GM12891 (cell line): ENCODE measurements at regions not wholly inside any gene's neighbourhood (a gene's known extent, or its start where the extent isn't known, plus 50 kb on each side); places are given as distances from the start of the nearest gene placed in this dataset.

ENCODE experiments used
- PAX5 ChIP-seq: IDR thresholded peaks from 2 replicates; pipeline ENCODE4 v1.6.1; 2011; ENCODE audit warnings: low read length, moderate library complexity, mild to moderate bottlenecking; ENCODE audit not compliant: insufficient read depth, severe bottlenecking
- POLR2A ChIP-seq: IDR thresholded peaks from 2 replicates; pipeline ENCODE4 v1.6.1; 2011; ENCODE audit warnings: low read depth, low read length, control low read depth
- POLR2AphosphoS5 ChIP-seq: IDR thresholded peaks from 2 replicates; pipeline ENCODE4 v1.6.1; 2011; ENCODE audit warnings: low read depth, low read length, control low read depth
- POU2F2 ChIP-seq: IDR thresholded peaks from 2 replicates; pipeline ENCODE4 v1.6.1; 2011; ENCODE audit warnings: low read depth, mild to moderate bottlenecking, control low read depth, low read length, moderate library complexity
- SPI1 ChIP-seq: IDR thresholded peaks from 2 replicates; pipeline ENCODE4 v1.6.1; 2011; ENCODE audit warnings: low read depth, low read length, control low read depth
- TAF1 ChIP-seq: IDR thresholded peaks from 2 replicates; pipeline ENCODE4 v1.6.1; 2011; ENCODE audit warnings: low read depth, low read length, control low read depth

DNA sequence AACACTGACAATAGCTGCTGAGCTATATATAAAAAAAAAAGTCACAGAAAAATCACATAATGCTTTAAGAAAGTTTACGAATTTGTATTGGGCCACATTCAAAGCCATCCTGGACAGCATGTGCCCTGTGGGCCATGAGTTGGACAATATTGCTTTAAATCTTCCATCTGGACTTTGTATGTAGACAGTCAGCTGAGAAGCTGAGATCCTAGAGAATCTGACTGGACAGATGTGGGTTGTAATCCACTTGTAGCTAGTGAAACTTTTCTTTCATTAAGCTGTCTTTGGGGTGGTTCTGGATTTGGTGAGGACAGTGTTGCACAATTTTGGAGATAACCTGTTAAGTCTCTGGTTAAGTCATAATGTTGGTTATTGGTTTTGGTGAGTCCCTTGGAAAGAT, 824.5 kb downstream of the CCSER2 start:
- TF ChIP-seq PAX5 (no peak), POLR2AphosphoS5 (no peak), POLR2A (no peak), TAF1 (no peak), SPI1 (no peak), POU2F2 (no peak)
